ENCODE measurements at regions not wholly inside any gene's neighbourhood (a gene's known extent, or its start where the extent isn't known, plus 50 kb on each side); places are given as distances from the start of the nearest gene placed in this dataset.

- TF ChIP-seq HDAC2 (IDR thresholded peaks at IDR 0.05; ENCODE audit: borderline replicate concordance in 1 of 2, low read depth in 2 of 2, low read length in 2 of 2) (no peak), TAF1 (IDR thresholded peaks at IDR 0.05; ENCODE audit: low read depth, low read length) (no peak), GABPA (IDR thresholded peaks at IDR 0.05; ENCODE audit: borderline replicate concordance, insufficient read depth, low read length) (no peak), RAD21 (IDR thresholded peaks at IDR 0.05 in 1 of 2, conservative IDR thresholded peaks at IDR 0.05 in 1 of 2; ENCODE audit: low read depth in 2 of 2, low read length in 2 of 2) (no peak), TBP (IDR thresholded peaks at IDR 0.05; ENCODE audit: low read depth, low read length) (no peak), BCL11A (IDR thresholded peaks at IDR 0.05; ENCODE audit: low read depth in 2 of 2, low read length in 2 of 2) (no peak)
Observed at GRCh38 chr9:79111653-79112052, 460.1 kb upstream of the TLE4 start (continued).
